T47D (cell line): ENCODE measurements at regions not wholly inside any gene's neighbourhood (a gene's known extent, or its start where the extent isn't known, plus 50 kb on each side); places are given as distances from the start of the nearest gene placed in this dataset.
A peak's percentile ranks its signal among the peaks of the same experiment; 100 is the strongest.

ENCODE experiments used
- DNase-seq, 2 experiments: peaks; one replicate each; pipeline versions ENCODE4 v3.0.0 to v3.0.0-alpha.2; 2011 to 2012; ENCODE audit warnings: low read depth in 1 of 2, low spot score in 1 of 2
- JUND ChIP-seq: IDR thresholded peaks from 2 replicates; pipeline ENCODE4 v1.6.1; 2012; ENCODE audit warnings: low read depth
- in situ Hi-C: cut with HindIII; loops from 2 replicates; pipeline ENCODE4 v1.10.0; 2016; ENCODE audit warnings: low sequenced_read_pairs, low pct_unique_long_range_greater_than_20kb

GRCh38 chr9:110101531-110102161 lies 106.3 kb downstream of the C9orf152 start:
- DNase-seq, result no peak
- in situ Hi-C loops, result no loop called here
- TF ChIP-seq JUND, result no peak

DNA sequence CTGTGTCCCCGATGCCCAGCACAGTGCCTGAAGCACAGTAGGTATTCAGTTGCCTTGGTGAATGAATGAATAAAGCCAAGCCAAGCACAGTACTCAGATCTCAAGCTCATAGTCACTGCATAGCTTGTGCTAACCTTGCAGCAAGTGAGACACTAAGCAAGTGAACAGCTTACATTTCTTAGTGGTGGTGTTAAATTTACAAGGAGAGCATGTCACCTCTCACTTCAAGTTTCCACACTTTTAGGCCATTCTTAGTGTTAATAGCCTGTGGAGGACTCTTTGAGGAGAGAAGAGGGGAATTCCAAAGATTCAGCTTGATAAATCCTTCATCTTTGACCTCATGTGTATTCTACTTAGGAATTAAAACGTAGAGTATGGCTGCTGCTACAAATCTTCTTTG lies 104.7 kb downstream of the C9orf152 start:
- in situ Hi-C loops, result no loop called here
- no peak for DNase-seq
- no peak for TF ChIP-seq JUND

DNA sequence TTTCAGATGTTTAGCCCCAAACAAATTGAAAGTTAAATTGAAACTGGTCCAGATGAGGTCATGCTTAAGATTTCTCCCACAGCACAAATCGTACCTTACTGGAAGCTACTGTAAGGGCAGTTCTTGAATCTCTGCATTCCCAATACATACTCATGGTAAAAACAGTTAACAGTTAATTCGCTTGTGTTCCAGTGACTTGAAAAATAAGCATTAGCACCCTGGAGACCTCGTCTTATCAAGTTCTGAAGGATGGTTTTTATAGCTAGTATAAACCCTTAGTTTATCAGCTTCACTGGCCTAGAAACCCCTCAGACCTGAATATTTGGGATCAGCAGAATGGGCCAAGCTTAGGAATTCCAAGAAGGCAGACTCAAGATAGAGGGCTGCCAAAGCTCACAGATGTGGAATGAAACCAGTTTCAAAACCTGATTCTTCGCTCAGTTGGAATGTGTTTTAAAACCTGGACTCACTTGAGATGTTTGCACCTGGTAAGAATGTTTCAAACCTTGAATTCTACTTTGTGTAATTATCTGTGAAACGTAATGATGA lies 103.6 kb downstream of the C9orf152 start:
- in situ Hi-C loops, result no loop called here
- TF ChIP-seq JUND, result no peak
- DNase-seq, result peak in 1 of 2 experiments; percentile 78

DNA sequence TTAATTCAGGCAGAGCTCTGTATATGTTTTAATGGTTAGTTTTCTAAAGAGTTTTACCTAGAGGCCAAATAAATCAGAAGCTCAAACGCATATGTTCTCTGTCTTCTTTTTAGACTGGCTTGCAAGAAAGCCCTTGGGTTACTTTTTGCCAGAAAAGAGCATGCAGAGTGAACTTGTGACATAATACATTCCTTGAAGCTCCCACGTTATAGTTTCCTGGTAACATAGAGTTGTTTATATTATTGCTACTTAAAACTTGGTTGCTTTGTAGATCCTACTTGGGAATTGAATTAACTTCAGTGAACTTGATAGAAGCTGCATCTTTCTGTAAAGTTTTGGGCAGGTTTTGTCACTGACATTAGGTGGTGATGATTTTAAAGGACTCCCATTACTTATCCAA lies 102.9 kb downstream of the C9orf152 start:
- TF ChIP-seq JUND, result no peak
- in situ Hi-C loops, result no loop called here
- DNase-seq, result no peak

DNA sequence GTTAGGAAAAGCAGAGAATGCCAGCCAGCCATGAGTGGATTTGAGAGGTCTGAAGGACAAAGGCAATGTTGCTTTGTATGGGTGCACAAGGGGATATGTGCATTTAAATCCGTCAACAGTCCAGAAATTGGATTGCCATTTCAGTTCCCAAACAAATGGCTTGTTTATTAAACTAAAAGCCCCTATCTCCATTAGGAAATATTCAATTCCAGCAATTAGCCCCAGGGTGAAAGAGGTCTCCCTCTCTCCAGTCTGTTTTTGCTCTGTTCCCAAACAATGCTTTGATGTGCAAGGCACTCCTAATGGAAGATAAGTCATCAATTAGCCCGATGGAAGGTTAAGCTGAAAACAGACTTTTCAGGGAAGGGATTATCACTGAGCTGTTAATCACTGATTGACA lies 101.3 kb downstream of the C9orf152 start:
- DNase-seq, result no peak
- no peak for TF ChIP-seq JUND
- in situ Hi-C loops, result no loop called here

DNA sequence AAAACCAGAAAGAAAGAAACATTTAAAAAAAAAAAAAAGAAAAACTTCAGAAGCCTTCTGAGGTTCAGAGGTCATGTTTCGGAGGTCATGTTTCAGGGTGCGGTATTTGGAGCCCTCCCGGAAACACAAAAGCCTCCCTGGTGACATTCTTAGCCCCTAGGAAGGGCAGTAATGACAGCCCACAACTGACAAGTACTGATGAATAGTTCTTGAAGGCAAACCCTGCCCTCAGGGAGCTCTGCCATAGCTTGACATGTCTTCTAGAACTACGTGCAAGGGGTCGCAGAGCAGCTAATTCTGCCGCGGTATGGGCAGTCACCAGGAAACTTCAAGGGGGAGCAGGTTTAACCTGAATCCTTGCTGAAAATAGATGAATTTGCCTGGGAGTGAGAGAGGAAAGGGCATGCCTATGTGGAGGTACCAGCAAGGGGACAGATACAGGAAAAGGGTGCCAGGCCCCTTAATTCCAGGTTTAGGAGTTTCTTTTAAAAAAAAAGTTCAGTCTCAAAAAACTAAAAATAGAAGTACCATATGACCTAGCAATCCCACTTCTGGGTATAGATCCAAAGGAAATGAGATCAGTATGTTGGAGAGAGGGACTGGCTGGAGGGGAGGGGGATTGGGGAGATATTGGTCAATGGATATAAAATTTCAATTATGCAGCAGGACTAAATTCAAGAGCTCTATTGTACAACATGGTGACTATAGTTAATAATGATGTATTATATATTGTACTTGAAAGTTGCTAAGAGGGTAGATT lies 98.4 kb downstream of the C9orf152 start:
- TF ChIP-seq JUND, result no peak
- in situ Hi-C loops, result no loop called here
- DNase-seq, result no peak

- no peak for TF ChIP-seq JUND
- in situ Hi-C loops, result no loop called here
These were observed 97.8 kb downstream of the C9orf152 start for GRCh38 chr9:110110154-110110553.

GRCh38 chr9:110111868-110112267 lies 96.1 kb downstream of the C9orf152 start:
- TF ChIP-seq JUND, result no peak
- in situ Hi-C loops, result no loop called here
- DNase-seq, result no peak

More at GRCh38 chr9:110110154-110110553, 97.8 kb downstream of the C9orf152 start:
- no peak for DNase-seq

DNA sequence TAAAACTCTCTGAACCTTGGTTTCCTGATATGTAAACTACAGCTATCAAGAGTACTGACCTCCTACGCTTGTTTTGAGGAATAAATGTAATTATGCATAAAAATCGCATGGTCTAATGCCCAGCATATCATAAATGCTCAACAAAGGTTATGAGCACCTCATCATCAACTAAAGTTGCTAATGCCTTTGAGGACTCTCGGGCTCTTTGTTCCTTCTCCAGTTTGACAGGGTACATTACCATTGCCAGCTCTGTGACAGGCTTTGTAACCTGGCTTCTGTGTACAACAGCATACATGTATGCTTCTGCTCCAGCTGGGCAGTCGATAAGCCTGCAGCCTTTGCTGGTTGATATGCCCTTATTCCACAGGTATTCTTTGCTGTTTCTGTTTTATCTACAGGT lies 95.2 kb downstream of the C9orf152 start:
- no peak for DNase-seq
- TF ChIP-seq JUND, result no peak
- in situ Hi-C loops, result no loop called here

- DNase-seq, result no peak
- in situ Hi-C loops, result no loop called here
- TF ChIP-seq JUND, result no peak
These were observed 93.7 kb downstream of the C9orf152 start for GRCh38 chr9:110114086-110114858.

GRCh38 chr9:110114859-110115201 lies 93.1 kb downstream of the C9orf152 start:
- no peak for TF ChIP-seq JUND
- in situ Hi-C loops, result no loop called here
- DNase-seq, result no peak

- TF ChIP-seq JUND, result no peak
- in situ Hi-C loops, result no loop called here
- no peak for DNase-seq
These were observed 92.6 kb downstream of the C9orf152 start for GRCh38 chr9:110115341-110115820.
